ENCODE measurements at regions not wholly inside any gene's neighbourhood (a gene's known extent, or its start where the extent isn't known, plus 50 kb on each side); places are given as distances from the start of the nearest gene placed in this dataset.

DNA sequence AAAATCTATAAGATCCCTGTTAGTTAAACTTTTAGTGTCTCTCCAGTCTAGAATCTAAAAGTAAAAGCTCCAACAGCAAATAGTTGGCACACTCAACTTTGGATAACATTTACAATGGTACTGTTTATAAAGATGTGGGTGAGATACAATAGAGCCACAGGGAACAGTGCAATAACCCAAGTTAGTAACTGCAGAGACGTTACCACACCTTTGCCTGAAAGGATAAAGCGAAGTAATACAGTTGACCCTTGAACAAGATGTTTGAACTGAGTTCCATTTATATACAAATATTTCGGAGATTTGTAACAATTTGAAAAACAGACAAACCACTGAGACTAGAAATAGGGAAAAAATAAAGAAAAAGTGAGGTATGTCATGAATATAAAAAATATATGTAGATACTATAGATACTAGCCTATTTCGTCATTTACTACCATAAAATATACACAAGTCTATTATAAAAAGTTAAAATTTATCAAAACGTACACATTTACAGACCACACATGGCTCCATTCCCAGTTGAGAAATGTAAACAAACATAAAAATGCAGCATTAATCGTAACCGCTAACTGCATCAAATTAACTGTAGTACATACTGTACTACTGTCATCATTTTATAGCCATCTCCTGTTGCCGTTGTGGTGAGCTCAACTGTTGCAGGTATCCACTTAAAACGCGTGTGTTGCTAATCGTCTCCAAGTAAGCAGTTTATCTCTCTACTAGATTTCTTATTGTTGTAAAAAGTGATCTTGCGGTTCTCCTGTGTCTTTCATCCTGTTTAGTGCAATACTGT is 56.5 kb upstream of the HIF1A start:
- no peak overlapping the region for H3K4me3 Mint-ChIP-seq
- H3K36me3 Mint-ChIP-seq (ENCODE audit: low read depth), result no peaks in the 10 kb centered on the region
- no peak for DNase-seq
- H3K27ac Mint-ChIP-seq, result no peak overlapping the region
- TF ChIP-seq, protein P1, sequence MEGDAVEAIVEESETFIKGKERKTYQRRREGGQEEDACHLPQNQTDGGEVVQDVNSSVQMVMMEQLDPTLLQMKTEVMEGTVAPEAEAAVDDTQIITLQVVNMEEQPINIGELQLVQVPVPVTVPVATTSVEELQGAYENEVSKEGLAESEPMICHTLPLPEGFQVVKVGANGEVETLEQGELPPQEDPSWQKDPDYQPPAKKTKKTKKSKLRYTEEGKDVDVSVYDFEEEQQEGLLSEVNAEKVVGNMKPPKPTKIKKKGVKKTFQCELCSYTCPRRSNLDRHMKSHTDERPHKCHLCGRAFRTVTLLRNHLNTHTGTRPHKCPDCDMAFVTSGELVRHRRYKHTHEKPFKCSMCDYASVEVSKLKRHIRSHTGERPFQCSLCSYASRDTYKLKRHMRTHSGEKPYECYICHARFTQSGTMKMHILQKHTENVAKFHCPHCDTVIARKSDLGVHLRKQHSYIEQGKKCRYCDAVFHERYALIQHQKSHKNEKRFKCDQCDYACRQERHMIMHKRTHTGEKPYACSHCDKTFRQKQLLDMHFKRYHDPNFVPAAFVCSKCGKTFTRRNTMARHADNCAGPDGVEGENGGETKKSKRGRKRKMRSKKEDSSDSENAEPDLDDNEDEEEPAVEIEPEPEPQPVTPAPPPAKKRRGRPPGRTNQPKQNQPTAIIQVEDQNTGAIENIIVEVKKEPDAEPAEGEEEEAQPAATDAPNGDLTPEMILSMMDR (IDR thresholded peaks at IDR 0.05), result no peak
- peaks cover 3% of the 10 kb centered on the region for H3K9me3 Mint-ChIP-seq
- H3K4me1 Mint-ChIP-seq, result peaks cover 33% of the 10 kb centered on the region
- peaks cover 14% of the 10 kb centered on the region for H3K27me3 Mint-ChIP-seq (ENCODE audit: low read depth, poor library complexity)

- DNase-seq, result no peak
- H3K9me3 Mint-ChIP-seq, result peaks cover 3% of the 10 kb centered on the region
- TF ChIP-seq, protein P1 (IDR thresholded peaks at IDR 0.05), result no peak
- peaks cover 12% of the 10 kb centered on the region for H3K27me3 Mint-ChIP-seq (ENCODE audit: low read depth, poor library complexity)
- H3K27ac Mint-ChIP-seq, result peak overlapping the region; percentile 30
- H3K4me3 Mint-ChIP-seq, result no peak overlapping the region
- peaks cover 46% of the 10 kb centered on the region for H3K4me1 Mint-ChIP-seq
- H3K36me3 Mint-ChIP-seq (ENCODE audit: low read depth), result no peaks in the 10 kb centered on the region
Measured at GRCh38 chr14:61640158-61641136, 54.9 kb upstream of the HIF1A start.

- H3K9me3 Mint-ChIP-seq, result no peaks in the 10 kb centered on the region
- no peak for DNase-seq
- peaks cover 57% of the 10 kb centered on the region for H3K4me1 Mint-ChIP-seq
- no peak overlapping the region for H3K4me3 Mint-ChIP-seq
- no peaks in the 10 kb centered on the region for H3K36me3 Mint-ChIP-seq (ENCODE audit: low read depth)
- peaks cover 4% of the 10 kb centered on the region for H3K27me3 Mint-ChIP-seq (ENCODE audit: low read depth, poor library complexity)
- H3K27ac Mint-ChIP-seq, result no peak overlapping the region
- TF ChIP-seq, protein P1 (IDR thresholded peaks at IDR 0.05), result no peak
Measured at GRCh38 chr14:61641914-61642613, 53.2 kb upstream of the HIF1A start.

DNA sequence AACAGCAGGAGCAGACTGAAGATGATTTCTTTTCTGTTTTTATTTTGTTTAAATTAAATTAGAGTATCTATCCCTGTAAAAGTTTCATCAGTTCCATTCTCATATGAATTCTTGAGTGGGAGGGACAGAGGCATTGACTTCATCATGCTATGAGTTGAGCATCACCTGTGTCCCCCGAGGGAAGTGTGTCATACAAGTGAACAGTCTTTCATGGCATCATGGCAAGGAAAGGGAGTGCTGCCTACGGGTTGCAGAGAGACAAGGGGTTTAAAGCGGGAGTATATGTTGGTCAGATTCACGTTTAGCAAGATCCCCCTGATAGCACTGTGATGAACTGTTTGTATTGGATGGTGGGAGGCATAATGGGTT is 52.7 kb upstream of the HIF1A start:
- H3K4me1 Mint-ChIP-seq, result peaks cover 57% of the 10 kb centered on the region
- H3K4me3 Mint-ChIP-seq, result no peak overlapping the region

GRCh38 chr14:61643555-61643954 is 51.8 kb upstream of the HIF1A start:
- no peaks in the 10 kb centered on the region for H3K36me3 Mint-ChIP-seq (ENCODE audit: low read depth)
- H3K4me3 Mint-ChIP-seq, result peak overlapping the region; percentile 21
- DNase-seq, result no peak
- H3K27ac Mint-ChIP-seq, result peak overlapping the region; percentile 87
- H3K27me3 Mint-ChIP-seq (ENCODE audit: low read depth, poor library complexity), result peaks cover 4% of the 10 kb centered on the region
- TF ChIP-seq, protein P1 (IDR thresholded peaks at IDR 0.05), result no peak
- peaks cover 57% of the 10 kb centered on the region for H3K4me1 Mint-ChIP-seq
- no peaks in the 10 kb centered on the region for H3K9me3 Mint-ChIP-seq

More for the DNA sequence above, 52.7 kb upstream of the HIF1A start:
- Mint-ChIP-seq H3K27ac (peak overlapping the region; percentile 17), H3K27me3 (ENCODE audit: low read depth, poor library complexity) (peaks cover 4% of the 10 kb centered on the region), H3K36me3 (ENCODE audit: low read depth) (no peaks in the 10 kb centered on the region), H3K9me3 (no peaks in the 10 kb centered on the region)
- no peak for DNase-seq
- TF ChIP-seq, protein P1 (IDR thresholded peaks at IDR 0.05), result no peak

Data from nephron progenitor cell (in vitro differentiated cells).